OCI-LY1 (cell line): ENCODE measurements at regions not wholly inside any gene's neighbourhood (a gene's known extent, or its start where the extent isn't known, plus 50 kb on each side); places are given as distances from the start of the nearest gene placed in this dataset.

Experiments
- H2AFZ ChIP-seq: fragments of 200-600 bp; sonication (generic), shearing (Covaris generic); 2 replicates; pipeline ENCODE4 v1.6.0; 2014; ENCODE audit warnings: antibody characterized with exemption, mild to moderate bottlenecking, low read length
- H3F3A ChIP-seq: fragments of 200-600 bp; sonication (generic), shearing (Covaris generic); 2 replicates; pipeline ENCODE4 v1.6.0; 2014; ENCODE audit warnings: mild to moderate bottlenecking, antibody characterized with exemption, low read length, moderate library complexity; ENCODE audit not compliant: insufficient read depth
- H3K27ac ChIP-seq: fragments of 200-600 bp; sonication (generic); 2 replicates; pipeline ENCODE4 v1.5.1; 2014; ENCODE audit warnings: low read length, mixed run types, mild to moderate bottlenecking, low read depth; ENCODE audit not compliant: poor library complexity, severe bottlenecking
- H3K27me3 ChIP-seq: fragments of 200-600 bp; sonication (generic); 2 replicates; pipeline ENCODE4 v1.6.0; 2014; ENCODE audit warnings: antibody characterized with exemption, mild to moderate bottlenecking, low read length, moderate library complexity; ENCODE audit not compliant: insufficient read depth
- H3K36me3 ChIP-seq: fragments of 200-600 bp; sonication (generic); 2 replicates; pipeline ENCODE4 v1.6.1; 2014; ENCODE audit warnings: mild to moderate bottlenecking, antibody characterized with exemption, low read length, moderate library complexity, mixed read lengths; ENCODE audit not compliant: insufficient read depth
- H3K4me1 ChIP-seq: fragments of 200-600 bp; sonication (generic); 2 replicates; pipeline ENCODE4 v1.5.1; 2014; ENCODE audit warnings: mild to moderate bottlenecking, low read length, moderate library complexity; ENCODE audit not compliant: insufficient read depth, severe bottlenecking
- H3K4me2 ChIP-seq: fragments of 200-600 bp; sonication (generic), shearing (Covaris generic); 2 replicates; pipeline ENCODE4 v1.6.1; 2014; ENCODE audit warnings: low read length
- H3K4me3 ChIP-seq: fragments of 200-600 bp; sonication (generic); 2 replicates; pipeline ENCODE4 v1.5.1; 2014; ENCODE audit warnings: low read length, low read depth, mild to moderate bottlenecking, mixed read lengths; ENCODE audit not compliant: poor library complexity, severe bottlenecking
- H3K79me2 ChIP-seq: fragments of 200-600 bp; shearing (Covaris generic); 2 replicates; pipeline ENCODE4 v1.6.1; 2016; ENCODE audit warnings: mixed run types, low read length, mixed read lengths; ENCODE audit not compliant: insufficient read depth
- H3K9ac ChIP-seq: fragments of 200-600 bp; sonication (generic), shearing (Covaris generic); 2 replicates; pipeline ENCODE4 v1.6.1; 2014; ENCODE audit warnings: mild to moderate bottlenecking, low read length, mixed read lengths
- H3K9me2 ChIP-seq: fragments of 200-600 bp; sonication (generic), shearing (Covaris generic); 2 replicates; pipeline ENCODE4 v1.6.1; 2014; ENCODE audit warnings: low read depth, mild to moderate bottlenecking, low read length, mixed read lengths
- H3K9me3 ChIP-seq: fragments of 200-600 bp; shearing (Covaris generic); 2 replicates; pipeline ENCODE4 v1.6.1; 2014; ENCODE audit warnings: low read length, mixed read lengths
- H4K20me1 ChIP-seq: fragments of 200-600 bp; sonication (generic), shearing (Covaris generic); 2 replicates; pipeline ENCODE4 v1.6.0; 2016; ENCODE audit warnings: mild to moderate bottlenecking, low read length; ENCODE audit not compliant: insufficient read depth
- CTCF ChIP-seq: fragments of 200-600 bp; sonication (generic), shearing (Covaris generic); IDR thresholded peaks from 2 replicates; pipeline ENCODE4 v1.5.1; 2017; ENCODE audit warnings: mild to moderate bottlenecking, antibody characterized with exemption, low read length, moderate library complexity, mixed read lengths
- EZH2 ChIP-seq: fragments of 200-600 bp; sonication (generic), shearing (Covaris generic); IDR thresholded peaks from 2 replicates; pipeline ENCODE4 v1.8.0; 2017; ENCODE audit warnings: borderline replicate concordance, mixed run types, mild to moderate bottlenecking, antibody characterized with exemption, low read length, moderate library complexity, mixed read lengths

- Histone ChIP-seq H3K4me2 (no peak overlapping the region), H3K4me3 (no peak overlapping the region), H3K4me1 (no peaks in the 10 kb centered on the region), H3K9me2 (no peaks in the 10 kb centered on the region), H3K9me3 (no peaks in the 10 kb centered on the region), H3K9ac (no peak overlapping the region), H4K20me1 (no peaks in the 10 kb centered on the region), H3K27ac (no peak overlapping the region), H2AFZ (no peak overlapping the region), H3K27me3 (no peaks in the 10 kb centered on the region), H3K79me2 (no peaks in the 10 kb centered on the region), H3K36me3 (no peaks in the 10 kb centered on the region), H3F3A (no peaks in the 10 kb centered on the region)
- TF ChIP-seq EZH2, result no peak
- no peak for TF ChIP-seq CTCF
Observed at GRCh38 chrX:25295466-25295865, 279.7 kb upstream of the ARX start.

- H3K36me3 ChIP-seq, result no peaks in the 10 kb centered on the region
- no peaks in the 10 kb centered on the region for H3K27me3 ChIP-seq
- no peaks in the 10 kb centered on the region for H3K79me2 ChIP-seq
- H3K9me3 ChIP-seq, result no peaks in the 10 kb centered on the region
- H3K27ac ChIP-seq, result no peak overlapping the region
- no peak overlapping the region for H3K9ac ChIP-seq
- H3K4me1 ChIP-seq, result no peaks in the 10 kb centered on the region
- H3K4me2 ChIP-seq, result no peak overlapping the region
- H3K9me2 ChIP-seq, result no peaks in the 10 kb centered on the region
- H3F3A ChIP-seq, result no peaks in the 10 kb centered on the region
- TF ChIP-seq EZH2, result no peak
- no peak for TF ChIP-seq CTCF
- H2AFZ ChIP-seq, result no peak overlapping the region
- H4K20me1 ChIP-seq, result no peaks in the 10 kb centered on the region
- no peak overlapping the region for H3K4me3 ChIP-seq
Observed at GRCh38 chrX:25290132-25290531, 274.4 kb upstream of the ARX start.

- Histone ChIP-seq H3K9me3 (no peaks in the 10 kb centered on the region), H2AFZ (no peak overlapping the region)
- TF ChIP-seq CTCF (no peak), EZH2 (no peak)
Observed at GRCh38 chrX:25288676-25289075, 272.9 kb upstream of the ARX start.

More at GRCh38 chrX:25288676-25289075, 272.9 kb upstream of the ARX start:
- Histone ChIP-seq H3K4me2 (no peak overlapping the region), H4K20me1 (no peaks in the 10 kb centered on the region), H3K27ac (no peak overlapping the region), H3K9ac (no peak overlapping the region), H3K4me3 (no peak overlapping the region), H3K4me1 (no peaks in the 10 kb centered on the region), H3F3A (no peaks in the 10 kb centered on the region), H3K27me3 (no peaks in the 10 kb centered on the region), H3K79me2 (no peaks in the 10 kb centered on the region), H3K9me2 (no peaks in the 10 kb centered on the region), H3K36me3 (no peaks in the 10 kb centered on the region)
